ENCODE measurements at regions not wholly inside any gene's neighbourhood (a gene's known extent, or its start where the extent isn't known, plus 50 kb on each side); places are given as distances from the start of the nearest gene placed in this dataset.

DNA sequence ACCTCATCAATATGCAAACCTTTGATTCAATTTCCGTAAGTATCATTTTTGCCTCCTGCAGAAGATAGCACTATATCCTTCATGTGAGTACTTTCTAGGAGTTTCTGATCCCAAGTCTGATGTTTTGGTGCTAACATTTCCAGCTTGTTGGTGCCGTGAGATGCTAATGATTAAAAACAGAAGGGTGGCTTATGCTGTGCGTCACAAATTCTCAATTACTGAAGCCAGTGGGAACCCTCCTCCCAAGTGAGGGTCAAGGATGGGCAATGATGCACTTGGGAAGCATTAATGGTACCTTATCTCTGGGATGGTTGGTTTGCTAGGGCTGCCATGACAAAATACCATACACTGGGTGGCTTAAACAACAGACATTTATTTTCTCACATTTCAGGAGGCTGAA, 123.0 kb downstream of the FOXD1 start:
- TF ChIP-seq, protein P1, sequence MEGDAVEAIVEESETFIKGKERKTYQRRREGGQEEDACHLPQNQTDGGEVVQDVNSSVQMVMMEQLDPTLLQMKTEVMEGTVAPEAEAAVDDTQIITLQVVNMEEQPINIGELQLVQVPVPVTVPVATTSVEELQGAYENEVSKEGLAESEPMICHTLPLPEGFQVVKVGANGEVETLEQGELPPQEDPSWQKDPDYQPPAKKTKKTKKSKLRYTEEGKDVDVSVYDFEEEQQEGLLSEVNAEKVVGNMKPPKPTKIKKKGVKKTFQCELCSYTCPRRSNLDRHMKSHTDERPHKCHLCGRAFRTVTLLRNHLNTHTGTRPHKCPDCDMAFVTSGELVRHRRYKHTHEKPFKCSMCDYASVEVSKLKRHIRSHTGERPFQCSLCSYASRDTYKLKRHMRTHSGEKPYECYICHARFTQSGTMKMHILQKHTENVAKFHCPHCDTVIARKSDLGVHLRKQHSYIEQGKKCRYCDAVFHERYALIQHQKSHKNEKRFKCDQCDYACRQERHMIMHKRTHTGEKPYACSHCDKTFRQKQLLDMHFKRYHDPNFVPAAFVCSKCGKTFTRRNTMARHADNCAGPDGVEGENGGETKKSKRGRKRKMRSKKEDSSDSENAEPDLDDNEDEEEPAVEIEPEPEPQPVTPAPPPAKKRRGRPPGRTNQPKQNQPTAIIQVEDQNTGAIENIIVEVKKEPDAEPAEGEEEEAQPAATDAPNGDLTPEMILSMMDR (IDR thresholded peaks at IDR 0.05; ENCODE audit: low read depth, low read length, poor library complexity, severe bottlenecking) = no peak
- TF ChIP-seq EZH2phosphoT487 (IDR thresholded peaks at IDR 0.05; ENCODE audit: borderline replicate concordance, low read length) = no peak
